ENCODE measurements at regions not wholly inside any gene's neighbourhood (a gene's known extent, or its start where the extent isn't known, plus 50 kb on each side); places are given as distances from the start of the nearest gene placed in this dataset.

- RAD21 ChIA-PET (ENCODE audit: unreplicated experiment) = no interaction called here
- 57% methylated on average over 31 of the region's 31 CpGs for WGBS (ENCODE audit: insufficient coverage, insufficient replicate concordance, low lambda C conversion rate, missing lambda C conversion rate)
- intact Hi-C loops (cut with micrococcal nuclease; ENCODE audit: unreplicated experiment) = no loop called here
These were observed 183.4 kb upstream of the SULF2 start for GRCh38 chr20:47968541-47969310.

More at GRCh38 chr20:47968541-47969310, 183.4 kb upstream of the SULF2 start:
- ChIA-PET POLR2A (no interaction called here), CTCF (no interaction called here), SMC1A (ENCODE audit: uncharacterized antibody, unreplicated experiment) (no interaction called here)
- H3K4me2 ChIP-seq (ENCODE audit: control insufficient read depth, insufficient read depth) = no peak overlapping the region
- H3K4me1 ChIP-seq (ENCODE audit: control insufficient read depth, insufficient read depth, low read length) = peaks cover 9% of the 10 kb centered on the region; the same call in 1 of the 2 replicates
- BruUV-seq (replicated peaks) = no TSS peak
- no peaks in the 10 kb centered on the region for H3K79me2 ChIP-seq (ENCODE audit: control insufficient read depth, insufficient read depth, low read length)
- peaks cover 2% of the 10 kb centered on the region; the same call in 2 of the 3 replicates for H3K9me3 ChIP-seq (replicated peaks; ENCODE audit: control insufficient read depth, insufficient read depth, low read length)
- ATAC-seq (no peak), FAIRE-seq (no peak), DNase-seq (ENCODE audit: low read depth, low spot score) (no peak)
- no peak overlapping the region for H3K4me3 ChIP-seq
- H3K27me3 ChIP-seq (replicated peaks in 1 of 2; ENCODE audit: control insufficient read depth in 2 of 2, insufficient read depth in 2 of 2, low read length in 1 of 2) = no peaks in the 10 kb centered on the region
- H2AFZ ChIP-seq (ENCODE audit: control insufficient read depth, low read depth, low read length) = no peak overlapping the region
- H3K27ac ChIP-seq (ENCODE audit: control insufficient read depth, insufficient read depth) = no peak overlapping the region
- H4K20me1 ChIP-seq (ENCODE audit: control insufficient read depth, insufficient read depth) = no peaks in the 10 kb centered on the region
- in situ Hi-C loops (cut with MboI) = no loop called here
- TF ChIP-seq NFIC (IDR thresholded peaks at IDR 0.05; ENCODE audit: low read depth, low read length) (no peak), YY1 (IDR thresholded peaks at IDR 0.05; ENCODE audit: low read depth, low read length) (no peak), TCF12 (IDR thresholded peaks at IDR 0.05; ENCODE audit: low read depth, low read length) (no peak), BRCA1 (IDR thresholded peaks at IDR 0.05; ENCODE audit: low read depth, low read length) (no peak), BCL3 (IDR thresholded peaks at IDR 0.05; ENCODE audit: borderline replicate concordance, insufficient read depth, low read depth, low read length, poor library complexity, severe bottlenecking) (no peak), ATF7 (IDR thresholded peaks at IDR 0.05; ENCODE audit: low read depth) (no peak), ZNF24 (IDR thresholded peaks at IDR 0.05) (no peak), ASH2L (IDR thresholded peaks at IDR 0.05; ENCODE audit: borderline replicate concordance, low read depth) (no peak), RCOR1 (conservative IDR thresholded peaks at IDR 0.05; ENCODE audit: low read depth, low read length) (no peak)
- TF ChIP-seq, protein P1, sequence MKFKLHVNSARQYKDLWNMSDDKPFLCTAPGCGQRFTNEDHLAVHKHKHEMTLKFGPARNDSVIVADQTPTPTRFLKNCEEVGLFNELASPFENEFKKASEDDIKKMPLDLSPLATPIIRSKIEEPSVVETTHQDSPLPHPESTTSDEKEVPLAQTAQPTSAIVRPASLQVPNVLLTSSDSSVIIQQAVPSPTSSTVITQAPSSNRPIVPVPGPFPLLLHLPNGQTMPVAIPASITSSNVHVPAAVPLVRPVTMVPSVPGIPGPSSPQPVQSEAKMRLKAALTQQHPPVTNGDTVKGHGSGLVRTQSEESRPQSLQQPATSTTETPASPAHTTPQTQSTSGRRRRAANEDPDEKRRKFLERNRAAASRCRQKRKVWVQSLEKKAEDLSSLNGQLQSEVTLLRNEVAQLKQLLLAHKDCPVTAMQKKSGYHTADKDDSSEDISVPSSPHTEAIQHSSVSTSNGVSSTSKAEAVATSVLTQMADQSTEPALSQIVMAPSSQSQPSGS (IDR thresholded peaks at IDR 0.05; ENCODE audit: low read length) = no peak
- H3K9ac ChIP-seq (ENCODE audit: control insufficient read depth, insufficient read depth, low read length) = no peak overlapping the region
- no peaks in the 10 kb centered on the region for H3K36me3 ChIP-seq (ENCODE audit: control insufficient read depth in 2 of 2, insufficient read depth in 2 of 2, low read length in 1 of 2)
